ENCODE measurements at regions not wholly inside any gene's neighbourhood (a gene's known extent, or its start where the extent isn't known, plus 50 kb on each side); places are given as distances from the start of the nearest gene placed in this dataset.

GRCh38 chr1:213549982-213550381 lies 437.8 kb upstream of the PROX1 start:
- TF ChIP-seq POLR2A (IDR thresholded peaks at IDR 0.05; ENCODE audit: low read depth, low read length) (no peak), POLR2AphosphoS5 (IDR thresholded peaks at IDR 0.05; ENCODE audit: low read depth, low read length) (no peak)

All from GM12892 (cell line).